Femur (tissue), 1 donor: ENCODE measurements at regions not wholly inside any gene's neighbourhood (a gene's known extent, or its start where the extent isn't known, plus 50 kb on each side); places are given as distances from the start of the nearest gene placed in this dataset.

Source experiments
- DNase-seq: peaks from one replicate; pipeline ENCODE4 v3.0.0-alpha.2; 2017

- no peak for DNase-seq
Observed at GRCh38 chr1:87196110-87196827, 132.4 kb upstream of the LMO4 start.

GRCh38 chr1:87197156-87197555 is 131.5 kb upstream of the LMO4 start:
- no peak for DNase-seq

GRCh38 chr1:87197641-87198040 is 131.0 kb upstream of the LMO4 start:
- DNase-seq = no peak

GRCh38 chr1:87200875-87201638 is 127.6 kb upstream of the LMO4 start:
- DNase-seq = no peak

GRCh38 chr1:87201768-87202167 is 126.9 kb upstream of the LMO4 start:
- DNase-seq = no peak

- no peak for DNase-seq
Observed at GRCh38 chr1:87202451-87202850, 126.2 kb upstream of the LMO4 start.

GRCh38 chr1:87202922-87203655 is 125.6 kb upstream of the LMO4 start:
- DNase-seq = no peak

GRCh38 chr1:87203904-87204303 is 124.8 kb upstream of the LMO4 start:
- DNase-seq = peak; percentile 53

- DNase-seq = no peak
Observed at GRCh38 chr1:87204441-87204840, 124.2 kb upstream of the LMO4 start.

GRCh38 chr1:87204921-87205320 is 123.8 kb upstream of the LMO4 start:
- no peak for DNase-seq

GRCh38 chr1:87206044-87206831 is 122.4 kb upstream of the LMO4 start:
- DNase-seq = no peak

GRCh38 chr1:87208080-87208479 is 120.6 kb upstream of the LMO4 start:
- DNase-seq = no peak

GRCh38 chr1:87208931-87209330 is 119.7 kb upstream of the LMO4 start:
- no peak for DNase-seq

- no peak for DNase-seq
Observed at GRCh38 chr1:87210151-87210550, 118.5 kb upstream of the LMO4 start.

- no peak for DNase-seq
Observed at GRCh38 chr1:87212431-87213134, 116.1 kb upstream of the LMO4 start.

- no peak for DNase-seq
Observed at GRCh38 chr1:87213135-87213515, 115.6 kb upstream of the LMO4 start.

- DNase-seq = no peak
Observed at GRCh38 chr1:87215592-87215991, 113.1 kb upstream of the LMO4 start.

GRCh38 chr1:87218618-87219017 is 110.1 kb upstream of the LMO4 start:
- no peak for DNase-seq

GRCh38 chr1:87219141-87219540 is 109.5 kb upstream of the LMO4 start:
- no peak for DNase-seq

- no peak for DNase-seq
Observed at GRCh38 chr1:87219626-87220025, 109.1 kb upstream of the LMO4 start.

- DNase-seq = no peak
Observed at GRCh38 chr1:87220993-87221392, 107.7 kb upstream of the LMO4 start.

GRCh38 chr1:87224201-87224600 is 104.5 kb upstream of the LMO4 start:
- no peak for DNase-seq
